ENCODE measurements at regions not wholly inside any gene's neighbourhood (a gene's known extent, or its start where the extent isn't known, plus 50 kb on each side); places are given as distances from the start of the nearest gene placed in this dataset.
"Not testable (repeated sequence)": the region's sequence is repeated elsewhere in the genome, so short reads cannot be mapped to it uniquely, and the experiment has no call there.

DNA sequence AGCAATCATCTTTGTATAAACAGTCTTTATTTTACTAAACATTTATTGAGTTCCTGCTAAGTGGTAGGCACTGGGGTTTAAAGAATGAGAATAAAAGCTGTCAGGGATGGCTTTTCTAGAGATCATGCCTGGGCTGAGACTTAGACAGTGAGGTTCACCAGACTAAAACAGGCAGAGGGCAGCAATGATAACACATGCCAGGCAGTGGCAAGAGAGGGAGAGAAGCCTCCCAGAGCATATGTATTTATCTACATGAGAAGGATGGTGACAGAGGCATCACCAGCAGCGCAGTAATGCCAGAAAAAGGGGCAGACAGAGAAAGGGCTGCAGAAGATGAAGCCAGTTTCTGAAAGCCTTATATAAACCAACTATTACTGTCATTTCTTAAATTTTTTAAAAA is 121.0 kb upstream of the CCDC180 start:
- no peaks in the 10 kb centered on the region for H3K9me3 Mint-ChIP-seq
- H3K27ac Mint-ChIP-seq: no peak overlapping the region
- no peak for DNase-seq (ENCODE audit: extremely low spot score, unreplicated experiment)
- H3K4me3 Mint-ChIP-seq: no peak overlapping the region
- H3K36me3 Mint-ChIP-seq: no peaks in the 10 kb centered on the region
- H3K4me1 Mint-ChIP-seq (ENCODE audit: unreplicated experiment): no peaks in the 10 kb centered on the region
- TF ChIP-seq, protein P1, sequence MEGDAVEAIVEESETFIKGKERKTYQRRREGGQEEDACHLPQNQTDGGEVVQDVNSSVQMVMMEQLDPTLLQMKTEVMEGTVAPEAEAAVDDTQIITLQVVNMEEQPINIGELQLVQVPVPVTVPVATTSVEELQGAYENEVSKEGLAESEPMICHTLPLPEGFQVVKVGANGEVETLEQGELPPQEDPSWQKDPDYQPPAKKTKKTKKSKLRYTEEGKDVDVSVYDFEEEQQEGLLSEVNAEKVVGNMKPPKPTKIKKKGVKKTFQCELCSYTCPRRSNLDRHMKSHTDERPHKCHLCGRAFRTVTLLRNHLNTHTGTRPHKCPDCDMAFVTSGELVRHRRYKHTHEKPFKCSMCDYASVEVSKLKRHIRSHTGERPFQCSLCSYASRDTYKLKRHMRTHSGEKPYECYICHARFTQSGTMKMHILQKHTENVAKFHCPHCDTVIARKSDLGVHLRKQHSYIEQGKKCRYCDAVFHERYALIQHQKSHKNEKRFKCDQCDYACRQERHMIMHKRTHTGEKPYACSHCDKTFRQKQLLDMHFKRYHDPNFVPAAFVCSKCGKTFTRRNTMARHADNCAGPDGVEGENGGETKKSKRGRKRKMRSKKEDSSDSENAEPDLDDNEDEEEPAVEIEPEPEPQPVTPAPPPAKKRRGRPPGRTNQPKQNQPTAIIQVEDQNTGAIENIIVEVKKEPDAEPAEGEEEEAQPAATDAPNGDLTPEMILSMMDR (conservative IDR thresholded peaks at IDR 0.05): no peak
- H3K27me3 Mint-ChIP-seq: no peaks in the 10 kb centered on the region

DNA sequence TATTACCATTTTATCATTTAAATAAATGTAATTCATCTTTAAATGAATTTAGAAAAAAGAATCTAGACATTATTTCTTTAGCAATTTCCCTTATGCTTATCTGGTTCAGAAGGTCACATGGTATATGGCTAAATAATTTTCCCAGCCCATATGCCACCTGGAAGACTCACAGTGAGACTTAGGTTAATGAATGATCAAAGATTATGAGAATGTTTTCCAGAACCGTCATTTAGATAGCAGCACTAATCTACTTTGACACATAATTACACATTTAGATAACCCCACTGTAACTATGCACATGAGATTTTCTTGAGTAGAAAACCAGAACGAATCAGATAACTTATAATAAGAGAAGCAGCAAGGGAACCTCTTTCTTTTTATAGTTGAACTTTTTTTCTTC is 124.9 kb upstream of the CCDC180 start:
- not testable (repeated sequence) for H3K27ac Mint-ChIP-seq; H3K36me3 Mint-ChIP-seq; H3K9me3 Mint-ChIP-seq; H3K4me3 Mint-ChIP-seq; H3K4me1 Mint-ChIP-seq (ENCODE audit: unreplicated experiment); H3K27me3 Mint-ChIP-seq; DNase-seq (ENCODE audit: extremely low spot score, unreplicated experiment)

GRCh38 chr9:97179616-97180015 is 127.8 kb upstream of the CCDC180 start:
- Mint-ChIP-seq H3K36me3 (no peaks in the 10 kb centered on the region), H3K27ac (no peak overlapping the region), H3K4me1 (ENCODE audit: unreplicated experiment) (no peaks in the 10 kb centered on the region), H3K27me3 (no peaks in the 10 kb centered on the region), H3K4me3 (no peak overlapping the region), H3K9me3 (no peaks in the 10 kb centered on the region)
- TF ChIP-seq, protein P1 (conservative IDR thresholded peaks at IDR 0.05): no peak
- DNase-seq (ENCODE audit: extremely low spot score, unreplicated experiment): no peak

GRCh38 chr9:97176206-97176605 is 131.3 kb upstream of the CCDC180 start:
- no peak for DNase-seq (ENCODE audit: extremely low spot score, unreplicated experiment)
- Mint-ChIP-seq H3K36me3 (no peaks in the 10 kb centered on the region), H3K4me1 (ENCODE audit: unreplicated experiment) (no peaks in the 10 kb centered on the region), H3K27ac (no peak overlapping the region), H3K4me3 (no peak overlapping the region), H3K9me3 (no peaks in the 10 kb centered on the region), H3K27me3 (no peaks in the 10 kb centered on the region)
- TF ChIP-seq, protein P1 (conservative IDR thresholded peaks at IDR 0.05): no peak

GRCh38 chr9:97168174-97168573 is 129.2 kb upstream of the CTSV start:
- not testable (repeated sequence) for H3K4me1 Mint-ChIP-seq (ENCODE audit: unreplicated experiment)

DNA sequence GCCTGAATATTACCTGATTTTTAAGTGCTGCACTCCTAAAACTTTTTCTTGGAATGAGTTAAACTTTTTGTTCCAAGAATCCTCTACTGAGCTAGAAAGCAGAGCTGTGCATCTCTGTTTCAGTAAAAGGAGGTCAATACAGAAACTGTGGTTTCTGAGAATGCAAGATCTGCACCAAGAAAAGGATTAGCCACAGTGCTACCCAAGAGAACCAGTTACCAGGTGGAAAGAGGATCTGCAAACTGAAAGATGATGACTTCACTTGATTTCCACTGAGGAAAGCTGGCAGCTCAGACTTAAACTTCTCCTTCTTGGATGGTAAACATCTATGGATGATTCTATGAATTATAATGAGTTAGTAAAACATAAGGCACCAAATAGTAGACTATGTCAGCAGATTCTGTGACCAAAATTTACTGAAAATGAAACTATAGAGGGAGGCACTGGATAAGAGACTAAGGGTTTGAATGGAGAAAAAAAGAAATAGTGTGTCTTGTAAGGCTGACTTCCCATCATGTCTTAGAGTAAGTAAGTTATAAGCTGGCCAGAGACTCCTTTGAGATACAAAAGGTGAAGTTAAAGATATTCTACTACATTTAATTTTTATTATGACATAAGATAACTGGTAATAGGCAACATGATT is 127.7 kb upstream of the CTSV start:
- not testable (repeated sequence) for H3K9me3 Mint-ChIP-seq; H3K4me1 Mint-ChIP-seq (ENCODE audit: unreplicated experiment); DNase-seq (ENCODE audit: extremely low spot score, unreplicated experiment); H3K36me3 Mint-ChIP-seq; H3K27me3 Mint-ChIP-seq; H3K4me3 Mint-ChIP-seq
- H3K27ac Mint-ChIP-seq: peak overlapping the region; percentile 56

More at GRCh38 chr9:97168174-97168573, 129.2 kb upstream of the CTSV start:
- peak overlapping the region; percentile 83 for H3K27ac Mint-ChIP-seq
- H3K4me3 Mint-ChIP-seq; H3K9me3 Mint-ChIP-seq; H3K27me3 Mint-ChIP-seq; H3K36me3 Mint-ChIP-seq; DNase-seq (ENCODE audit: extremely low spot score, unreplicated experiment): not testable (repeated sequence)

- H3K27ac Mint-ChIP-seq: no peak overlapping the region
- H3K36me3 Mint-ChIP-seq: no peaks in the 10 kb centered on the region
- H3K9me3 Mint-ChIP-seq: no peaks in the 10 kb centered on the region
Measured at GRCh38 chr9:97160255-97160654, 121.3 kb upstream of the CTSV start.

DNA sequence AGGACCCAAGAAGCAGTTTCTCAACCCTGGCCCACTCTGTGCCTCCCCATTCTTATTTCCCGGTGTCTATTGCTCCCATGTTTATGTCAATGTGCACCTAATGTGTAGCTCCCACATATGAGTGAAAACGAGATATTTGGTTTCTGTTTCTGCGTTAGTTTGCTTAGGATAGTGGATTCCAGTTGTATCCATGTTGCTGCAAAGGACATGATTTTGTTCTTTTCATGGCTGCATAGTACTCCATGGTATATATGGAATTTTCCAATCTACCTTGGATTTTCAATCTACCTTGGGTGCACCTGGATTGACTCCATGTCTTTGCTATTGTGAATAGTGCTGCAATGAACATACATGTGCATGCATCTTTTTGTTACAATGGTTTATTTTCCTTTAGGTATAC is 119.8 kb upstream of the CTSV start:
- not testable (repeated sequence) for DNase-seq (ENCODE audit: extremely low spot score, unreplicated experiment); H3K4me3 Mint-ChIP-seq; H3K27ac Mint-ChIP-seq; H3K4me1 Mint-ChIP-seq (ENCODE audit: unreplicated experiment); H3K36me3 Mint-ChIP-seq; H3K9me3 Mint-ChIP-seq; H3K27me3 Mint-ChIP-seq

More at GRCh38 chr9:97160255-97160654, 121.3 kb upstream of the CTSV start:
- H3K27me3 Mint-ChIP-seq: no peaks in the 10 kb centered on the region
- no peak overlapping the region for H3K4me3 Mint-ChIP-seq
- peaks cover 4% of the 10 kb centered on the region for H3K4me1 Mint-ChIP-seq (ENCODE audit: unreplicated experiment)
- TF ChIP-seq, protein P1 (conservative IDR thresholded peaks at IDR 0.05): no peak
- DNase-seq (ENCODE audit: extremely low spot score, unreplicated experiment): no peak

- H3K36me3 Mint-ChIP-seq; H3K4me1 Mint-ChIP-seq (ENCODE audit: unreplicated experiment); DNase-seq (ENCODE audit: extremely low spot score, unreplicated experiment); H3K27ac Mint-ChIP-seq; H3K9me3 Mint-ChIP-seq; H3K27me3 Mint-ChIP-seq; H3K4me3 Mint-ChIP-seq: not testable (repeated sequence)
Measured at GRCh38 chr9:97155441-97155840, 116.5 kb upstream of the CTSV start.

Measured in type B pancreatic cell (in vitro differentiated cells).